ENCODE measurements at regions not wholly inside any gene's neighbourhood (a gene's known extent, or its start where the extent isn't known, plus 50 kb on each side); places are given as distances from the start of the nearest gene placed in this dataset.
"Not testable (repeated sequence)": the region's sequence is repeated elsewhere in the genome, so short reads cannot be mapped to it uniquely, and the experiment has no call there.

DNA sequence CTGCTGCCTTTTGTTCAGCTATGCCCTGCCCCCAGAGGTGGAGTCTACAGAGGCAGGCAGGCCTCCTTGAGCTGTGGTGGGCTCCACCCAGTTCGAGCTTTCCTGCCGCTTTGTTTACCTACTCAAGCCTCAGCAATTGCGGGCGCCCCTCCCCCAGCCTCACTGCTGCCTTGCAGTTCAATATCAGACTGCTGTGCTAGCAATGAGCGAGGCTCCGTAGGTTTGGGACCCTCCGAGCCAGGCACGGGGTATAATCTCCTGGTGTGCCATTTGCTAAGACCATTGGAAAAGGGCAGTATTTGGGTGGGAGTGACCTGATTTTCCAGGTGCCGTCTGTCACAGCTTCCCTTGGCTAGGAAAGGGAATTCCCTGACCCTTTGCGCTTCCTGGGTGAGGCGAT lies 51.9 kb downstream of the DIPK2A start:
- WGBS: 92% methylated on average over 11 of the region's 11 CpGs
- H3K4me1 ChIP-seq (ENCODE audit: insufficient read depth); DNase-seq (ENCODE audit: extremely low spot score); H3K36me3 ChIP-seq (ENCODE audit: insufficient read depth); H3K4me3 ChIP-seq (ENCODE audit: low read depth, low read length); H3K27ac ChIP-seq (ENCODE audit: low read depth): not testable (repeated sequence)

GRCh38 chr3:144028798-144029411 lies 57.3 kb downstream of the DIPK2A start:
- no peak overlapping the region for H3K4me3 ChIP-seq (ENCODE audit: low read depth, low read length)
- DNase-seq (ENCODE audit: extremely low spot score): no peak
- H3K27ac ChIP-seq (ENCODE audit: low read depth): no peak overlapping the region
- H3K4me1 ChIP-seq (ENCODE audit: insufficient read depth): no peaks in the 10 kb centered on the region
- H3K36me3 ChIP-seq (ENCODE audit: insufficient read depth): no peaks in the 10 kb centered on the region
- WGBS: 88% methylated on average over 4 of the region's 4 CpGs

DNA sequence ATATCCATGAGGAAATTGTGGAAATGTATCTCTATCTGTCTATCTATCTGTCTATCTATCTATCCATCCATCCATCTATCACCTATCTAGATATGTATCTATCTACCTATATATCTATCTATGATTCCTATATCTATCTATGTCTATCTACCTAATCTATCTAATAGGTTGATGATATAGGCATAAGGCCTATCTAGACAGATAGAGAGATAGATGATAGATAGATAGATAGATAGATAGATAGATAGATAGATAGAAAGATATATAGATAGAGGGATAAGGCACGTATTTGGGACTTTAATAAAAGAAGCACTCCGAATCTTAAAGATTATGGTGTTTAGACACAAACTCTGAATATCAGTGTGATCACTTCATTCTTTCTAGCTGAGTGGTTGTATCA lies 58.1 kb downstream of the DIPK2A start:
- no peak overlapping the region for H3K4me3 ChIP-seq (ENCODE audit: low read depth, low read length)
- no peak for DNase-seq (ENCODE audit: extremely low spot score)
- H3K27ac ChIP-seq (ENCODE audit: low read depth): no peak overlapping the region
- 88% methylated on average over 2 of the region's 2 CpGs for WGBS
- no peaks in the 10 kb centered on the region for H3K36me3 ChIP-seq (ENCODE audit: insufficient read depth)
- no peaks in the 10 kb centered on the region for H3K4me1 ChIP-seq (ENCODE audit: insufficient read depth)

- H3K4me1 ChIP-seq (ENCODE audit: insufficient read depth): no peaks in the 10 kb centered on the region
- no peaks in the 10 kb centered on the region for H3K36me3 ChIP-seq (ENCODE audit: insufficient read depth)
- WGBS: 68% methylated on average over 5 of the region's 5 CpGs
- H3K4me3 ChIP-seq (ENCODE audit: low read depth, low read length): no peak overlapping the region
- DNase-seq (ENCODE audit: extremely low spot score): no peak
- H3K27ac ChIP-seq (ENCODE audit: low read depth): no peak overlapping the region
Observed at GRCh38 chr3:144031938-144032337, 60.3 kb downstream of the DIPK2A start.

GRCh38 chr3:144032531-144033239 lies 61.1 kb downstream of the DIPK2A start:
- DNase-seq (ENCODE audit: extremely low spot score): no peak
- H3K4me1 ChIP-seq (ENCODE audit: insufficient read depth): no peaks in the 10 kb centered on the region
- H3K36me3 ChIP-seq (ENCODE audit: insufficient read depth): no peaks in the 10 kb centered on the region
- 82% methylated on average over 5 of the region's 5 CpGs for WGBS
- no peak overlapping the region for H3K4me3 ChIP-seq (ENCODE audit: low read depth, low read length)
- H3K27ac ChIP-seq (ENCODE audit: low read depth): no peak overlapping the region

GRCh38 chr3:144033240-144033589 lies 61.6 kb downstream of the DIPK2A start:
- Histone ChIP-seq H3K36me3 (ENCODE audit: insufficient read depth) (no peaks in the 10 kb centered on the region), H3K4me3 (ENCODE audit: low read depth, low read length) (no peak overlapping the region), H3K4me1 (ENCODE audit: insufficient read depth) (no peaks in the 10 kb centered on the region), H3K27ac (ENCODE audit: low read depth) (no peak overlapping the region)
- no peak for DNase-seq (ENCODE audit: extremely low spot score)
- WGBS: 80% methylated on average over 1 of the region's 1 CpG

DNA sequence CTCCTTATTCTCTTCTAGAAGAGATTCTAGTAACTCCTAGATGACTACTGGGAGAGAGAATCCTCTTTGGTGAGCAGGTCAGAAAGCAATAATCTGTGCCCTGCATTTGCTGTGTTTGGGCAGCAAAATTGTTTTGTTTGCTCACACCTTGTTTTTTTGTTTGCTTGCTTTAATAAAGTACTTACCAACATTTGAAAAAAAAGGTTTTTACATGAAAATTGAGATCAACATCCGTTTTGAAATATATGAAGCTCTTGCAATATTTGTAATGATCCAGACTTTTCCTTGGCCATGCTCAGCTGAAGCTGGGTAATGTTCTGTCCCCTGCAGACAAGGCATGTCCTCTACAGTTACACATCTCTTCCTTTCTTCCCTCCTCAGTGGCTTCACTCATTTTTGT lies 62.2 kb downstream of the DIPK2A start:
- WGBS: 33% methylated on average over 1 of the region's 1 CpG

GRCh38 chr3:144034715-144035290 lies 63.2 kb downstream of the DIPK2A start:
- DNase-seq (ENCODE audit: extremely low spot score): no peak
- WGBS: 95% methylated on average over 2 of the region's 2 CpGs
- Histone ChIP-seq H3K4me1 (ENCODE audit: insufficient read depth) (no peaks in the 10 kb centered on the region), H3K36me3 (ENCODE audit: insufficient read depth) (no peaks in the 10 kb centered on the region), H3K4me3 (ENCODE audit: low read depth, low read length) (no peak overlapping the region), H3K27ac (ENCODE audit: low read depth) (no peak overlapping the region)

More for the DNA sequence above, 62.2 kb downstream of the DIPK2A start:
- Histone ChIP-seq H3K36me3 (ENCODE audit: insufficient read depth) (no peaks in the 10 kb centered on the region), H3K27ac (ENCODE audit: low read depth) (no peak overlapping the region), H3K4me3 (ENCODE audit: low read depth, low read length) (no peak overlapping the region), H3K4me1 (ENCODE audit: insufficient read depth) (no peaks in the 10 kb centered on the region)
- no peak for DNase-seq (ENCODE audit: extremely low spot score)

DNA sequence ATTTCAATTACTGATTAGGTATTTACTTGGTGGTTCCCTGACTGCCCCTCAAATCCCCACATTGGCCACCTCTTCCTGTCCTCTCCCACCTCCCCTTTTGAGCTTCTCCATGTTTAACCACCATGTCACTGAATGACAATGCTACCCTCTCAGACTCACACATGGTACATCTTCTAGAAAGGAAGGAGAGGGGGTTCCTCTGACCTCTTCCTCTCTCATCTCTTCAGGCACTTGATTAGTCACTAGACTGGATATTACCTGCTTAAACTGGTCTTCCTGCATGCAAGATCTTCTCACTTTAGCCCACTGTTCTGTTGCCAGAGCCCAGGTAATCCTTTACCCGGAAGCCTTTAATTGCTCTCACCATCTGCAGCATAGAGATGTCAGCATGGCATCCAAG lies 64.9 kb downstream of the DIPK2A start:
- DNase-seq (ENCODE audit: extremely low spot score): no peak
- no peak overlapping the region for H3K27ac ChIP-seq (ENCODE audit: low read depth)
- no peak overlapping the region for H3K4me3 ChIP-seq (ENCODE audit: low read depth, low read length)
- no peaks in the 10 kb centered on the region for H3K36me3 ChIP-seq (ENCODE audit: insufficient read depth)
- WGBS: 97% methylated on average over 1 of the region's 1 CpG
- no peaks in the 10 kb centered on the region for H3K4me1 ChIP-seq (ENCODE audit: insufficient read depth)

- Histone ChIP-seq H3K4me3 (ENCODE audit: low read depth, low read length) (no peak overlapping the region), H3K4me1 (ENCODE audit: insufficient read depth) (no peaks in the 10 kb centered on the region), H3K36me3 (ENCODE audit: insufficient read depth) (no peaks in the 10 kb centered on the region), H3K27ac (ENCODE audit: low read depth) (no peak overlapping the region)
- no peak for DNase-seq (ENCODE audit: extremely low spot score)
Observed at GRCh38 chr3:144039661-144040060, 68.0 kb downstream of the DIPK2A start.

- no peak overlapping the region for H3K4me3 ChIP-seq (ENCODE audit: low read depth, low read length)
- no peaks in the 10 kb centered on the region for H3K4me1 ChIP-seq (ENCODE audit: insufficient read depth)
- DNase-seq (ENCODE audit: extremely low spot score): no peak
- no peak overlapping the region for H3K27ac ChIP-seq (ENCODE audit: low read depth)
- 88% methylated on average over 1 of the region's 1 CpG for WGBS
- H3K36me3 ChIP-seq (ENCODE audit: insufficient read depth): no peaks in the 10 kb centered on the region
Observed at GRCh38 chr3:144041960-144042556, 70.4 kb downstream of the DIPK2A start.

GRCh38 chr3:144045766-144046165 lies 74.1 kb downstream of the DIPK2A start:
- no peaks in the 10 kb centered on the region for H3K36me3 ChIP-seq (ENCODE audit: insufficient read depth)
- WGBS: 78% methylated on average over 1 of the region's 1 CpG
- DNase-seq (ENCODE audit: extremely low spot score): no peak
- no peak overlapping the region for H3K27ac ChIP-seq (ENCODE audit: low read depth)
- H3K4me1 ChIP-seq (ENCODE audit: insufficient read depth): no peaks in the 10 kb centered on the region
- no peak overlapping the region for H3K4me3 ChIP-seq (ENCODE audit: low read depth, low read length)

GRCh38 chr3:144049374-144049773 lies 77.8 kb downstream of the DIPK2A start:
- 94% methylated on average over 5 of the region's 5 CpGs for WGBS
- DNase-seq (ENCODE audit: extremely low spot score): no peak
- Histone ChIP-seq H3K4me1 (ENCODE audit: insufficient read depth) (no peaks in the 10 kb centered on the region), H3K4me3 (ENCODE audit: low read depth, low read length) (no peak overlapping the region), H3K36me3 (ENCODE audit: insufficient read depth) (no peaks in the 10 kb centered on the region), H3K27ac (ENCODE audit: low read depth) (no peak overlapping the region)

- Histone ChIP-seq H3K4me3 (ENCODE audit: low read depth, low read length) (no peak overlapping the region), H3K4me1 (ENCODE audit: insufficient read depth) (no peaks in the 10 kb centered on the region), H3K36me3 (ENCODE audit: insufficient read depth) (no peaks in the 10 kb centered on the region), H3K27ac (ENCODE audit: low read depth) (no peak overlapping the region)
- no peak for DNase-seq (ENCODE audit: extremely low spot score)
Observed at GRCh38 chr3:144051211-144051610, 79.6 kb downstream of the DIPK2A start.

Measured in urinary bladder (tissue), 3 donors.